GM19372 (cell line): ENCODE measurements at regions not wholly inside any gene's neighbourhood (a gene's known extent, or its start where the extent isn't known, plus 50 kb on each side); places are given as distances from the start of the nearest gene placed in this dataset.

Experiments
- ATAC-seq: cut with Tn5 transposase; IDR thresholded peaks from one replicate; pipeline ENCODE4 v1.9.1; 2021; ENCODE audit warnings: mild to moderate bottlenecking, low read depth, moderate library complexity; ENCODE audit not compliant: unreplicated experiment

GRCh38 chr2:126748188-126748760, 92.3 kb downstream of the GYPC start:
- ATAC-seq = no peak

GRCh38 chr2:126748929-126749518, 93.1 kb downstream of the GYPC start:
- ATAC-seq = no peak

GRCh38 chr2:126749537-126749936, 93.6 kb downstream of the GYPC start:
- ATAC-seq = no peak

- ATAC-seq = no peak
Measured at GRCh38 chr2:126750506-126750905, 94.5 kb downstream of the GYPC start.

- ATAC-seq = no peak
Measured at GRCh38 chr2:126751477-126751876, 95.5 kb downstream of the GYPC start.

- ATAC-seq = no peak
Measured at GRCh38 chr2:126752876-126753275, 96.9 kb downstream of the GYPC start.

GRCh38 chr2:126753501-126754212, 97.7 kb downstream of the GYPC start:
- ATAC-seq = no peak

GRCh38 chr2:126754240-126755004, 98.5 kb downstream of the GYPC start:
- ATAC-seq = no peak

- ATAC-seq = no peak
Measured at GRCh38 chr2:126756125-126756524, 100.2 kb downstream of the GYPC start.

- no peak for ATAC-seq
Measured at GRCh38 chr2:126761256-126761980, 105.5 kb downstream of the GYPC start.

- ATAC-seq = peak; percentile 69
Measured at GRCh38 chr2:126761981-126762878, 106.3 kb downstream of the GYPC start.

GRCh38 chr2:126764686-126765265, 108.8 kb downstream of the GYPC start:
- no peak for ATAC-seq

GRCh38 chr2:126765395-126765794, 109.4 kb downstream of the GYPC start:
- ATAC-seq = no peak

GRCh38 chr2:126766295-126766968, 110.5 kb downstream of the GYPC start:
- ATAC-seq = no peak

GRCh38 chr2:126766969-126767296, 111.0 kb downstream of the GYPC start:
- ATAC-seq = no peak

- ATAC-seq = no peak
Measured at GRCh38 chr2:126769118-126769517, 113.2 kb downstream of the GYPC start.

GRCh38 chr2:126770466-126770865, 114.5 kb downstream of the GYPC start:
- no peak for ATAC-seq

GRCh38 chr2:126771094-126771493, 115.1 kb downstream of the GYPC start:
- ATAC-seq = no peak
